ENCODE measurements at regions not wholly inside any gene's neighbourhood (a gene's known extent, or its start where the extent isn't known, plus 50 kb on each side); places are given as distances from the start of the nearest gene placed in this dataset.

DNA sequence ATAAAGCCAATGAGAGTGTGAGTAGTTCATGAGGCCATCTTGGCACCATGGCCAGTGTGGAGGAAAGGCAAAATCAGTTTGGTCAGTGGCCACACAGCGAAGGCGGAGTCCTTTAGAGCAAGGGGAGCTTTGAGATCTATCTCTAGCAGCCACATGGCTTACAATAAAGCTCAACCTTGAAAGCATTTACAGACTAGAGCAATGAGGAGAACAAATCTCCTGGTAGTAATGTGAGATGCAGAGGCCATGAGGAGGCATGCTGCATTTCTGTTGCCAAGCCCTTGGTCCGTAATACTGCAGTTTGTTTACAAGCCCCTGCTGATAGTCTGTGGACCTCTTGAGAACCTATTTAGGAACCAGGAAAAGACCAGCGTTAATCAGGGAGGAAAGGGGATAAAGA lies 381.5 kb upstream of the C2CD4B start:
- H2BK120ac ChIP-seq (ENCODE audit: low read depth, low read length) = no peak overlapping the region
- no peak overlapping the region for H2AFZ ChIP-seq (ENCODE audit: low read length)
- H2AK5ac ChIP-seq (ENCODE audit: low read depth, low read length) = no peak overlapping the region
- no peak overlapping the region for H3K9ac ChIP-seq (ENCODE audit: low read depth, low read length, poor library complexity)
- H3K4ac ChIP-seq (ENCODE audit: low read length) = no peak overlapping the region
- no peak overlapping the region for H3K14ac ChIP-seq (ENCODE audit: low read length)
- DNase-seq (ENCODE audit: low spot score) = no peak
- H3K36me3 ChIP-seq (replicated peaks in 1 of 2; ENCODE audit: control insufficient read depth in 2 of 2, insufficient read depth in 2 of 2, low read length in 2 of 2) = no peaks in the 10 kb centered on the region
- H4K8ac ChIP-seq (ENCODE audit: low read depth, low read length) = no peak overlapping the region
- H3K79me1 ChIP-seq (ENCODE audit: low read depth, low read length) = peaks cover 2% of the 10 kb centered on the region
- no peak overlapping the region for H3K4me3 ChIP-seq (ENCODE audit: low read length in 2 of 2)
- no peak overlapping the region for H3K27ac ChIP-seq (replicated peaks; ENCODE audit: low read length)
- no peak overlapping the region for H2BK5ac ChIP-seq (ENCODE audit: low read length)
- H2BK12ac ChIP-seq (ENCODE audit: low read length) = no peak overlapping the region
- no CpG with 5 or more reads among the region's 4 CpGs for WGBS, 2 donors (ENCODE audit: extremely low coverage in 2 of 2, insufficient read length in 2 of 2, insufficient replicate concordance in 1 of 2)
- H3K23ac ChIP-seq (ENCODE audit: low read depth, low read length, poor library complexity) = no peak overlapping the region
- H3K4me1 ChIP-seq (ENCODE audit: control insufficient read depth in 2 of 2, insufficient read depth in 1 of 2, low read depth in 1 of 2, low read length in 2 of 2) = no peaks in the 10 kb centered on the region
- no peaks in the 10 kb centered on the region for H3K27me3 ChIP-seq (ENCODE audit: control insufficient read depth in 3 of 3, insufficient read depth in 3 of 3, low read depth in 1 of 3, low read length in 3 of 3)
- H2BK15ac ChIP-seq (ENCODE audit: low read length) = no peak overlapping the region
- no peaks in the 10 kb centered on the region for H3K9me3 ChIP-seq (replicated peaks in 1 of 2; ENCODE audit: control insufficient read depth in 2 of 2, insufficient read depth in 1 of 2, low read depth in 1 of 2, low read length in 2 of 2)
- H3K18ac ChIP-seq (ENCODE audit: low read length) = no peak overlapping the region
- no peak overlapping the region for H4K91ac ChIP-seq (ENCODE audit: low read depth, low read length, poor library complexity)
- no peak overlapping the region for H3K4me2 ChIP-seq (ENCODE audit: insufficient read depth, low read length, poor library complexity, severe bottlenecking)

DNA sequence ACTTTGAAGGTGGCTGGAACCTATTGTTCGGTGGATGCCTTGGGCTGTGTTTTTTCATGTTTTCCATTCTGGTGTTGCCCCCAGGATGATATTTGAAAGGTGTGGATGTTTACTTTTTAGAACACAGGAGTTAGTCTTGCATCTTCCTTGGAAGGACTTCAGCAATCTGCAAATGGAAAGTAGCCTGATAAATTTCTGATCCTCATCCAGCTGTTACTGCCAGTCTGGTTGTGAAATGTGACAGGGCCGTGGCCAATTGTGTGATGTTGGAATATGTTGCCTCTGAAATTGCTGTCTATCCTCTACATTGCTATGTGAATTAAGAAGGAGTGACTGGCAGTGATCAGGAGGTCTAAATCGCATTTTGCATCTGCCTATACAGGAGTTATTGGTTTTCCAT lies 382.5 kb upstream of the C2CD4B start:
- no peak overlapping the region for H2BK15ac ChIP-seq (ENCODE audit: low read length)
- no peak overlapping the region for H4K8ac ChIP-seq (ENCODE audit: low read depth, low read length)
- no peaks in the 10 kb centered on the region for H3K9me3 ChIP-seq (replicated peaks in 1 of 2; ENCODE audit: control insufficient read depth in 2 of 2, insufficient read depth in 1 of 2, low read depth in 1 of 2, low read length in 2 of 2)
- H4K91ac ChIP-seq (ENCODE audit: low read depth, low read length, poor library complexity) = no peak overlapping the region
- no peak overlapping the region for H3K9ac ChIP-seq (ENCODE audit: low read depth, low read length, poor library complexity)
- no peak overlapping the region for H2BK12ac ChIP-seq (ENCODE audit: low read length)
- H3K27ac ChIP-seq (replicated peaks; ENCODE audit: low read length) = no peak overlapping the region
- H2BK5ac ChIP-seq (ENCODE audit: low read length) = no peak overlapping the region
- no CpG with 5 or more reads among the region's 3 CpGs for WGBS, 2 donors (ENCODE audit: extremely low coverage in 2 of 2, insufficient read length in 2 of 2, insufficient replicate concordance in 1 of 2)
- no peak overlapping the region for H3K4me3 ChIP-seq (ENCODE audit: low read length in 2 of 2)
- no peak overlapping the region for H3K23ac ChIP-seq (ENCODE audit: low read depth, low read length, poor library complexity)
- H2AK5ac ChIP-seq (ENCODE audit: low read depth, low read length) = no peak overlapping the region
- no peaks in the 10 kb centered on the region for H3K4me1 ChIP-seq (ENCODE audit: control insufficient read depth in 2 of 2, insufficient read depth in 1 of 2, low read depth in 1 of 2, low read length in 2 of 2)
- H3K14ac ChIP-seq (ENCODE audit: low read length) = no peak overlapping the region
- H3K27me3 ChIP-seq (ENCODE audit: control insufficient read depth in 3 of 3, insufficient read depth in 3 of 3, low read depth in 1 of 3, low read length in 3 of 3) = no peaks in the 10 kb centered on the region
- H3K18ac ChIP-seq (ENCODE audit: low read length) = no peak overlapping the region
- H3K4me2 ChIP-seq (ENCODE audit: insufficient read depth, low read length, poor library complexity, severe bottlenecking) = no peak overlapping the region
- H3K79me1 ChIP-seq (ENCODE audit: low read depth, low read length) = peaks cover 2% of the 10 kb centered on the region
- H3K4ac ChIP-seq (ENCODE audit: low read length) = no peak overlapping the region
- H2AFZ ChIP-seq (ENCODE audit: low read length) = no peak overlapping the region
- H2BK120ac ChIP-seq (ENCODE audit: low read depth, low read length) = no peak overlapping the region
- no peaks in the 10 kb centered on the region for H3K36me3 ChIP-seq (replicated peaks in 1 of 2; ENCODE audit: control insufficient read depth in 2 of 2, insufficient read depth in 2 of 2, low read length in 2 of 2)
- DNase-seq (ENCODE audit: low spot score) = no peak

DNA sequence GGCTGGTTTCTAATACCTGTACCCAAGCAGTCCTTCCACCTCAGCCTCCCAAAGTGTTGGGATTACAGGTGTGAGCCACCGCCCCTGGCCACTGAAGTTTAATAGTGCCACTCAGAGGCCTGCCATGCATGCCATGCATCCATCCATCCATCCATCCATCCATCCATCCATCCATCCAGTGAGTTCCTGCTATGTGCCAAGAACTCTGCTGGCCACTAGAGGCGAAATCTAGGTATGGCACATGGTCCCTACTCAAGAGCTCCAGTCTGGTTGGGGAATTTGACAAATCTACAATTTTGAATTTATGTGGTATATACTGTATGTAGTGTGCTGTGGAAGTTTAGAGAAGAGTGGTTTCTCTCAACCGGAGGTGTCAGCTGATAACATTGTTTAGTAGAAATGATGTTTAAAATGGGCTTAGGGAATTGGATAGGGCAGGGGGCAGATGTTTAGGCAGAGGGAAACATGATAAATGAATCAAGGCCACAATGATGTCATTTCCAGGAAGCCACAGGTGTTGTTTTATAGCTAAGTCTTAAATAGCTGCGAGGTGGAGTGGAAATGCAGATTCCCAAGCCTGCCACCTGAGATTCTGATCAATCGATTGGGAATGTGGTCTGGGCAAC lies 384.4 kb upstream of the C2CD4B start:
- no peak overlapping the region for H2BK5ac ChIP-seq (ENCODE audit: low read length)
- WGBS, 2 donors (ENCODE audit: extremely low coverage in 2 of 2, insufficient read length in 2 of 2, insufficient replicate concordance in 1 of 2) = no CpG with 5 or more reads among the region's 5 CpGs

DNA sequence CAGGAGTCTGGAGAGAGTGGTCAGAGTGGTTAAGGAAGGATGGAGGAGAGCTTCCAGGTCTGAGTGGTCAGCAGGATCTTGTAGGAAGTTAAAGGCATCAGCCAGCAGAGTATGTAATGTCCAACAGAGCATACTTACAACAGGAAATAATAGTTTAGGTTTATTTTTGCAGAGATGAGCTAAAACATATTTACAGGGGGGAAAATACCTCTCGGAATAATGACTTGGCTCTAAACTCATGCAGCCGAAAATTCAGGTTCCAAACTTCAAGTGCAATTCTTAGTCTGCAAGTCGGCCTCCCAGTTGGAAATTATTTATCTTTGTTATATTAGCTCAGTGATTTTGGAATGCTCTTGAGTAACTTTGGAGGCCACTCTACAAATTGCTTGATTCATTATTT lies 385.0 kb upstream of the C2CD4B start:
- no peaks in the 10 kb centered on the region for H3K4me1 ChIP-seq (ENCODE audit: control insufficient read depth in 2 of 2, insufficient read depth in 1 of 2, low read depth in 1 of 2, low read length in 2 of 2)
- WGBS, 2 donors (ENCODE audit: extremely low coverage in 2 of 2, insufficient read length in 2 of 2, insufficient replicate concordance in 1 of 2) = no CpG with 5 or more reads among the region's 3 CpGs
- no peak overlapping the region for H3K23ac ChIP-seq (ENCODE audit: low read depth, low read length, poor library complexity)
- H3K4me2 ChIP-seq (ENCODE audit: insufficient read depth, low read length, poor library complexity, severe bottlenecking) = no peak overlapping the region
- H2BK120ac ChIP-seq (ENCODE audit: low read depth, low read length) = no peak overlapping the region
- no peak overlapping the region for H4K8ac ChIP-seq (ENCODE audit: low read depth, low read length)
- H3K36me3 ChIP-seq (replicated peaks in 1 of 2; ENCODE audit: control insufficient read depth in 2 of 2, insufficient read depth in 2 of 2, low read length in 2 of 2) = no peaks in the 10 kb centered on the region
- no peak overlapping the region for H2AFZ ChIP-seq (ENCODE audit: low read length)
- H2BK12ac ChIP-seq (ENCODE audit: low read length) = no peak overlapping the region
- H2AK5ac ChIP-seq (ENCODE audit: low read depth, low read length) = no peak overlapping the region
- H4K91ac ChIP-seq (ENCODE audit: low read depth, low read length, poor library complexity) = no peak overlapping the region
- H3K27ac ChIP-seq (replicated peaks; ENCODE audit: low read length) = no peak overlapping the region
- H2BK5ac ChIP-seq (ENCODE audit: low read length) = no peak overlapping the region
- no peaks in the 10 kb centered on the region for H3K9me3 ChIP-seq (replicated peaks in 1 of 2; ENCODE audit: control insufficient read depth in 2 of 2, insufficient read depth in 1 of 2, low read depth in 1 of 2, low read length in 2 of 2)
- DNase-seq (ENCODE audit: low spot score) = no peak
- H3K4me3 ChIP-seq (ENCODE audit: low read length in 2 of 2) = no peak overlapping the region
- no peak overlapping the region for H2BK15ac ChIP-seq (ENCODE audit: low read length)
- no peak overlapping the region for H3K4ac ChIP-seq (ENCODE audit: low read length)
- no peak overlapping the region for H3K18ac ChIP-seq (ENCODE audit: low read length)
- H3K14ac ChIP-seq (ENCODE audit: low read length) = no peak overlapping the region
- H3K27me3 ChIP-seq (ENCODE audit: control insufficient read depth in 3 of 3, insufficient read depth in 3 of 3, low read depth in 1 of 3, low read length in 3 of 3) = no peaks in the 10 kb centered on the region
- H3K79me1 ChIP-seq (ENCODE audit: low read depth, low read length) = peaks cover 2% of the 10 kb centered on the region
- H3K9ac ChIP-seq (ENCODE audit: low read depth, low read length, poor library complexity) = no peak overlapping the region

More for the DNA sequence above, 384.4 kb upstream of the C2CD4B start:
- no peak overlapping the region for H3K9ac ChIP-seq (ENCODE audit: low read depth, low read length, poor library complexity)
- no peak overlapping the region for H3K4ac ChIP-seq (ENCODE audit: low read length)
- H3K4me1 ChIP-seq (ENCODE audit: control insufficient read depth in 2 of 2, insufficient read depth in 1 of 2, low read depth in 1 of 2, low read length in 2 of 2) = no peaks in the 10 kb centered on the region
- peaks cover 2% of the 10 kb centered on the region for H3K79me1 ChIP-seq (ENCODE audit: low read depth, low read length)
- DNase-seq (ENCODE audit: low spot score) = no peak
- H3K27ac ChIP-seq (replicated peaks; ENCODE audit: low read length) = no peak overlapping the region
- H2AK5ac ChIP-seq (ENCODE audit: low read depth, low read length) = no peak overlapping the region
- H2AFZ ChIP-seq (ENCODE audit: low read length) = no peak overlapping the region
- H3K36me3 ChIP-seq (replicated peaks in 1 of 2; ENCODE audit: control insufficient read depth in 2 of 2, insufficient read depth in 2 of 2, low read length in 2 of 2) = no peaks in the 10 kb centered on the region
- no peak overlapping the region for H4K8ac ChIP-seq (ENCODE audit: low read depth, low read length)
- H3K4me3 ChIP-seq (ENCODE audit: low read length in 2 of 2) = no peak overlapping the region
- no peak overlapping the region for H3K4me2 ChIP-seq (ENCODE audit: insufficient read depth, low read length, poor library complexity, severe bottlenecking)
- no peak overlapping the region for H4K91ac ChIP-seq (ENCODE audit: low read depth, low read length, poor library complexity)
- H2BK15ac ChIP-seq (ENCODE audit: low read length) = no peak overlapping the region
- no peak overlapping the region for H3K18ac ChIP-seq (ENCODE audit: low read length)
- H2BK120ac ChIP-seq (ENCODE audit: low read depth, low read length) = no peak overlapping the region
- H3K27me3 ChIP-seq (ENCODE audit: control insufficient read depth in 3 of 3, insufficient read depth in 3 of 3, low read depth in 1 of 3, low read length in 3 of 3) = no peaks in the 10 kb centered on the region
- H2BK12ac ChIP-seq (ENCODE audit: low read length) = no peak overlapping the region
- H3K23ac ChIP-seq (ENCODE audit: low read depth, low read length, poor library complexity) = no peak overlapping the region
- no peak overlapping the region for H3K14ac ChIP-seq (ENCODE audit: low read length)
- H3K9me3 ChIP-seq (replicated peaks in 1 of 2; ENCODE audit: control insufficient read depth in 2 of 2, insufficient read depth in 1 of 2, low read depth in 1 of 2, low read length in 2 of 2) = no peaks in the 10 kb centered on the region
